ENCODE measurements at regions not wholly inside any gene's neighbourhood (a gene's known extent, or its start where the extent isn't known, plus 50 kb on each side); places are given as distances from the start of the nearest gene placed in this dataset.

DNA sequence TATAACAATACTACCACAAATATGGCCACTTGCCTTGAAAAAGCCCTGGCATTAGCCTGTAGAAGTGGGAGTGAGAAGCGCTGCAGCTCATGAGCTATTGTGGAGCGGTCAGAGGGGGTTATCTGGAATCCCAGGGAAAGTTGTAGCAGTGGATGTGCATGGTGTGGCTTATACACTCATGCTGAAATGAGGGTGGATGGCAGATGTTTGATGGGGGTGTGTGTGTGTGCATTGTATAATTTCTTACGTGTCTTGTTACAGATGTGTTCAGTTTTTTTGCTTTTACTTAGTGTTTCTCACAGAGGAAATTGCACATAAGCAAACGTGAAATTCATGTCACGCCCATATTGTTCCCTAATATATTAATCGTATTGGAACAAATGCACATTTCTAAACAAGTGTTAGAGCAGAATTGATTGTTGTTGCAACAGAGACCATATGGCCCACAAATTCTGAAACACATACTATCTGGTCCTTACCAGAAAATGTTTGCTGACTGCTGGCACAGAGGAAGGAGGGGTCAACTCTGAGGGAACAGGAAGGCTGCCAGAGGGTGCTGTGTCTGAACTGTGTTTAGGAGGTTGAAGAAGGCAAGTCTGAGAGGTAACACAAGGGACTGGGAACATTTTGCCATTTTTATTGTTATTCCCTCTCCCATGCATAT is 200.0 kb upstream of the CFAP20DC start:
- peaks cover 0 to 8% (median 3%) of the 10 kb centered on the region in 4 donors for H3K4me1 ChIP-seq
- ATAC-seq (ENCODE audit: low FRiP score in 2 of 2) = no peak
- WGBS, 2 donors = 60 to 65% methylated on average over 6 of the region's 6 CpGs

GRCh38 chr3:59249004-59249403 is 199.2 kb upstream of the CFAP20DC start:
- ATAC-seq (ENCODE audit: low FRiP score in 2 of 2) = no peak
- no peak for DNase-seq
- TF ChIP-seq POLR2A (IDR thresholded peaks at IDR 0.05) (no peak), EP300 (IDR thresholded peaks at IDR 0.05) (no peak), POLR2AphosphoS5 (IDR thresholded peaks at IDR 0.05) (no peak), CTCF (IDR thresholded peaks at IDR 0.05) (no peak)

More for the DNA sequence above, 200.0 kb upstream of the CFAP20DC start:
- Histone ChIP-seq H3K4me3 (no peak overlapping the region), H3K27me3 (no peaks in the 10 kb centered on the region), H3K27ac (no peak overlapping the region), H3K9me3 (no peaks in the 10 kb centered on the region), H3K36me3 (no peaks in the 10 kb centered on the region)
- TF ChIP-seq CTCF (IDR thresholded peaks at IDR 0.05) (no peak), POLR2A (IDR thresholded peaks at IDR 0.05) (no peak), POLR2AphosphoS5 (IDR thresholded peaks at IDR 0.05) (no peak), EP300 (IDR thresholded peaks at IDR 0.05) (no peak)
- DNase-seq = no peak

GRCh38 chr3:59247402-59247841 is 197.6 kb upstream of the CFAP20DC start:
- H3K9me3 ChIP-seq = no peaks in the 10 kb centered on the region
- TF ChIP-seq EP300 (IDR thresholded peaks at IDR 0.05) (no peak), POLR2A (IDR thresholded peaks at IDR 0.05) (no peak), POLR2AphosphoS5 (IDR thresholded peaks at IDR 0.05) (no peak), CTCF (IDR thresholded peaks at IDR 0.05) (no peak)
- no peaks in the 10 kb centered on the region for H3K27me3 ChIP-seq
- ATAC-seq (ENCODE audit: low FRiP score in 2 of 2) (no peak), DNase-seq (no peak)
- WGBS, 2 donors = 53 to 76% methylated on average over 3 of the region's 3 CpGs
- H3K27ac ChIP-seq = no peak overlapping the region
- no peaks in the 10 kb centered on the region for H3K36me3 ChIP-seq
- H3K4me1 ChIP-seq = peaks cover 0 to 9% (median 3%) of the 10 kb centered on the region in 4 donors
- H3K4me3 ChIP-seq = no peak overlapping the region

More at GRCh38 chr3:59249004-59249403, 199.2 kb upstream of the CFAP20DC start:
- no peaks in the 10 kb centered on the region for H3K36me3 ChIP-seq
- no peaks in the 10 kb centered on the region for H3K27me3 ChIP-seq
- no peak overlapping the region for H3K4me3 ChIP-seq
- no peak overlapping the region for H3K27ac ChIP-seq
- H3K9me3 ChIP-seq = no peaks in the 10 kb centered on the region
- H3K4me1 ChIP-seq = peaks cover 0 to 9% (median 3%) of the 10 kb centered on the region in 4 donors

DNA sequence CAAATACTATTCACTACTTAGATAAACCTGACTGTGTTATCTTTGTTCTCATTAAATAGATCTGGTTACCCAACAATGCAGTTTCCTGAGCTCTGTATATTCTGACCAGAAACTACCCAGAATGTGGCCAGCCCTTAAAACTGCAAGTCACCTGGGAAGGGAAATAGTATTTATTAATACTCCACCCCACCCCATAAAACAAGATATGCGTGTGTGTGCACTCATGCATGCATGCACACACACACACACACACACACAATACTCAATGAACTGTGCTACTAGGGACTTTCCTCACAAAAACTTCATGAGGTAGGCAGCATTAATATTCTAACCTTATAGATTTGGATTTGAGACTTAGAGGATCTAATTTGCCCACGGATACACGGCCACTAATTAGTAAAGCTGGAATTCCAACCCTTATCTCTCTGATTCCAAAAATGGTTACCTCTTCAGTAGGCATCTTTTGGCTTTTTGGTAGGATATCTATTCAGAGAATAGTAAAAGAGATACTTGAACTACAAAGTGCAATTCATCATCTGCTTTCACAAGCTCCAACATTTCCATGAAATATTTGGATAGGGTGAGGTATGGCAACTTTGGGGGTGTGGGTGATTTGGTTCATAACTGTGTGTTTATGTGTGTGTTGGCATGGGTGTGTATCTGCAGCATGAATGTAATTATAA is 197.0 kb upstream of the CFAP20DC start:
- TF ChIP-seq CTCF (IDR thresholded peaks at IDR 0.05) (no peak), POLR2AphosphoS5 (IDR thresholded peaks at IDR 0.05) (no peak), POLR2A (IDR thresholded peaks at IDR 0.05) (no peak), EP300 (IDR thresholded peaks at IDR 0.05) (no peak)
- no peak overlapping the region for H3K27ac ChIP-seq
- H3K4me1 ChIP-seq = peaks cover 0 to 9% (median 3%) of the 10 kb centered on the region in 4 donors
- ATAC-seq (ENCODE audit: low FRiP score in 2 of 2) (no peak), DNase-seq (no peak)
- no peak overlapping the region for H3K4me3 ChIP-seq
- 82 to 90% methylated on average over 3 of the region's 3 CpGs for WGBS, 2 donors
- no peaks in the 10 kb centered on the region for H3K36me3 ChIP-seq
- H3K9me3 ChIP-seq = no peaks in the 10 kb centered on the region
- H3K27me3 ChIP-seq = no peaks in the 10 kb centered on the region
